Endothelial cell of umbilical vein (primary cell): ENCODE measurements at regions not wholly inside any gene's neighbourhood (a gene's known extent, or its start where the extent isn't known, plus 50 kb on each side); places are given as distances from the start of the nearest gene placed in this dataset.

Experiments used
- BruUV-seq: library from RNA; stranded (reverse); fragments of 400-500 nt; replicated peaks from 2 replicates; lab custom pipeline; 2021; lab: Mats Ljungman, UMichigan
- CTCF ChIA-PET: fragments of 300-600, 350-600 bp; sonication (Branson Sonifier 250); formaldehyde crosslinking; loops from one replicate; lab custom pipeline; 2021; ENCODE audit warnings: antibody characterized with exemption, inconsistent platforms; lab: Charles Lee
- POLR2A ChIA-PET: fragments of 300-600, 350-600 bp; sonication (Branson Sonifier 250); formaldehyde crosslinking; loops from one replicate; lab custom pipeline; 2021; ENCODE audit warnings: antibody characterized with exemption, inconsistent platforms; lab: Charles Lee
- DNase-seq: peaks from one replicate; pipeline ENCODE4 v3.0.0-alpha.2; 2011; ENCODE audit warnings: low read depth, low spot score
- FAIRE-seq: peaks from 2 replicates; lab custom pipeline; 2011; peaks lifted over from hg19 to GRCh38; lab: Jason Lieb, UNC
- H2AFZ ChIP-seq: 2 replicates; pipeline ENCODE4 v1.6.0; 2012; ENCODE audit warnings: low read depth, low read length, control low read depth, inconsistent platforms
- H3K27ac ChIP-seq: 2 replicates; pipeline ENCODE4 v1.5.1; 2011; ENCODE audit warnings: low read depth, mild to moderate bottlenecking, control low read depth, low read length, moderate library complexity; ENCODE audit not compliant: insufficient read depth
- H3K27me3 ChIP-seq, 2 experiments: 2 replicates each; pipeline versions ENCODE4 v1.6.0 to v1.6.1; 2011; ENCODE audit warnings: low read length in 2 of 2, mixed read lengths in 1 of 2; ENCODE audit not compliant: control insufficient read depth in 2 of 2, insufficient read depth in 2 of 2
- H3K36me3 ChIP-seq, 2 experiments: 2 replicates in 1 of 2; 3 replicates in 1 of 2; pipeline ENCODE4 v1.5.1; 2011; ENCODE audit warnings: low read length in 2 of 2, mild to moderate bottlenecking in 1 of 2, moderate library complexity in 1 of 2; ENCODE audit not compliant: control insufficient read depth in 2 of 2, insufficient read depth in 2 of 2; ENCODE audit errors: extremely low read depth in 1 of 2
- H3K4me1 ChIP-seq: 3 replicates; pipeline ENCODE4 v1.5.1; 2011; ENCODE audit warnings: mild to moderate bottlenecking, low read length; ENCODE audit not compliant: control insufficient read depth, insufficient read depth; ENCODE audit errors: extremely low read depth
- H3K4me2 ChIP-seq: 2 replicates; pipeline ENCODE4 v1.6.1; 2011; ENCODE audit warnings: low read length, control low read depth, mixed read lengths; ENCODE audit not compliant: insufficient read depth
- H3K4me3 ChIP-seq, 3 experiments: fragments of 200-600 bp in 1 of 3; sonication (generic), shearing (Covaris generic) in 1 of 3; replicated peaks in 1 of 3; 2 replicates each; pipeline ENCODE4 v1.5.1; 2011 to 2016; ENCODE audit warnings: control low read depth in 3 of 3, low read length in 3 of 3, mild to moderate bottlenecking in 2 of 3, inconsistent platforms in 1 of 3, low read depth in 1 of 3, moderate library complexity in 1 of 3; ENCODE audit not compliant: insufficient read depth in 1 of 3
- H3K79me2 ChIP-seq: 2 replicates; pipeline ENCODE4 v1.6.0; 2012; ENCODE audit warnings: low read length, inconsistent platforms; ENCODE audit not compliant: control insufficient read depth, insufficient read depth
- H3K9ac ChIP-seq: replicated peaks from 2 replicates; pipeline ENCODE3; 2011; ENCODE audit warnings: low read length, control low read depth; ENCODE audit not compliant: insufficient read depth; ENCODE audit errors: extremely low read depth
- H3K9me1 ChIP-seq: replicated peaks from 3 replicates; pipeline ENCODE4 v1.6.0; 2011; ENCODE audit warnings: mild to moderate bottlenecking, low read length; ENCODE audit not compliant: control insufficient read depth, insufficient read depth; ENCODE audit errors: extremely low read depth
- H3K9me3 ChIP-seq: replicated peaks from 2 replicates; pipeline ENCODE4 v1.5.1; 2012; ENCODE audit warnings: low read length, inconsistent platforms; ENCODE audit not compliant: control insufficient read depth, insufficient read depth
- H4K20me1 ChIP-seq: replicated peaks from 2 replicates; pipeline ENCODE3; 2011; ENCODE audit warnings: mild to moderate bottlenecking, low read length; ENCODE audit not compliant: control insufficient read depth, insufficient read depth; ENCODE audit errors: extremely low read depth
- EZH2 ChIP-seq: IDR thresholded peaks from 2 replicates; pipeline ENCODE4 v1.6.1; 2012; ENCODE audit warnings: borderline replicate concordance, low read depth, mild to moderate bottlenecking, moderate library complexity, low read length, inconsistent platforms; ENCODE audit not compliant: severe bottlenecking
- FOS ChIP-seq: IDR thresholded peaks from 2 replicates; pipeline ENCODE4 v1.6.1; 2011; ENCODE audit warnings: mild to moderate bottlenecking, low read length, moderate library complexity, borderline replicate concordance; ENCODE audit not compliant: insufficient read depth
- GATA2 ChIP-seq: IDR thresholded peaks from 2 replicates; pipeline ENCODE4 v1.7.0; 2011; ENCODE audit warnings: low read depth, mild to moderate bottlenecking, moderate library complexity, mixed read lengths, low read length; ENCODE audit not compliant: insufficient read length, insufficient read depth
- JUN ChIP-seq: IDR thresholded peaks from 2 replicates; pipeline ENCODE4 v1.6.1; 2011; ENCODE audit warnings: borderline replicate concordance, low read depth; ENCODE audit not compliant: insufficient read length, insufficient read depth
- MAX ChIP-seq: IDR thresholded peaks from 2 replicates; pipeline ENCODE4 v1.6.1; 2011; ENCODE audit not compliant: insufficient read depth, insufficient read length
- MYC ChIP-seq: IDR thresholded peaks from one replicate; pipeline ENCODE4 v1.6.1; 2011; ENCODE audit warnings: mild to moderate bottlenecking, low read depth, low read length
- POLR2A ChIP-seq: IDR thresholded peaks from 2 replicates; pipeline ENCODE4 v1.6.1; 2012; ENCODE audit warnings: low read depth, mild to moderate bottlenecking, control low read depth, low read length
- POLR2AphosphoS5 ChIP-seq: IDR thresholded peaks from 2 replicates; pipeline ENCODE4 v1.6.1; 2012; ENCODE audit warnings: low read depth, mild to moderate bottlenecking, control low read depth, low read length, moderate library complexity; ENCODE audit not compliant: insufficient read depth
- dilution Hi-C: fragments of 300-500 bp; cut with MboI; formaldehyde crosslinking; loops from one replicate; pipeline ENCODE4 v1.15.0; 2019; ENCODE audit warnings: low sequenced_read_pairs; ENCODE audit not compliant: extremely low pct_ligation_motif_present
- intact Hi-C: fragments of 100-400 bp; cut with micrococcal nuclease; formaldehyde crosslinking; loops from one replicate; pipeline ENCODE4 v1.10.0; 2022
- TF ChIP-seq, protein P1 (sequence below), 2 donors: IDR thresholded peaks; 1 replicate in 1 of 2; 2 replicates in 1 of 2; pipeline ENCODE4 v1.5.1; 2011; ENCODE audit warnings: low read length in 2 of 2, mild to moderate bottlenecking in 2 of 2, moderate library complexity in 2 of 2, control low read depth in 1 of 2, inconsistent platforms in 1 of 2, low read depth in 1 of 2; ENCODE audit not compliant: insufficient read depth in 1 of 2; ENCODE audit errors: extremely low read depth in 1 of 2

DNA sequence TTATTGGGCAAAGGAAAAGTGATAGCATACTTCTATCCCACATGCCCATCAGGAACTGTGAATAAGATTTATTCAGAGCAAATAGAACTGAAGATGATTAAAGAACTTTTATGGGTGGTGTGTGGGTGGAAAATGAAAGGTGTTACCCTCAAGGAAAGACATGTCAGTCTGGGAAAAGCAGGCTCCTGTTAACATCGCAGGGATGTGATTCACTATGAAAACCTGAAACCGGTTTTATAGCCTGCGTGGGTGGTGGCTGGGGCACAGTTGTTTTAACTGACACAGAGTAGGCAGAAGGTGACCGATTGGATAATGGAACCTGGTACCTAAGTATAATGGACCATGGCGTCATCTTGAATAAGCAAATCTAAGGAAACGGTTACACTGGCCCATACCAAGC lies 61.3 kb upstream of the CASK start:
- ChIA-PET POLR2A (no interaction called here), CTCF (no interaction called here)
- Histone ChIP-seq H4K20me1 (no peaks in the 10 kb centered on the region), H3K9me3 (no peaks in the 10 kb centered on the region), H3K27me3 (no peaks in the 10 kb centered on the region), H3K4me3 (no peak overlapping the region), H2AFZ (no peak overlapping the region), H3K79me2 (no peaks in the 10 kb centered on the region), H3K9ac (no peak overlapping the region), H3K36me3 (no peaks in the 10 kb centered on the region), H3K4me2 (no peak overlapping the region), H3K9me1 (no peaks in the 10 kb centered on the region), H3K27ac (no peak overlapping the region), H3K4me1 (no peaks in the 10 kb centered on the region)
- DNase-seq: no peak
- no TSS peak for BruUV-seq
- TF ChIP-seq POLR2A (no peak), JUN (no peak), EZH2 (no peak), MYC (no peak), MAX (no peak), POLR2AphosphoS5 (no peak), FOS (no peak), GATA2 (no peak)
- TF ChIP-seq, protein P1, sequence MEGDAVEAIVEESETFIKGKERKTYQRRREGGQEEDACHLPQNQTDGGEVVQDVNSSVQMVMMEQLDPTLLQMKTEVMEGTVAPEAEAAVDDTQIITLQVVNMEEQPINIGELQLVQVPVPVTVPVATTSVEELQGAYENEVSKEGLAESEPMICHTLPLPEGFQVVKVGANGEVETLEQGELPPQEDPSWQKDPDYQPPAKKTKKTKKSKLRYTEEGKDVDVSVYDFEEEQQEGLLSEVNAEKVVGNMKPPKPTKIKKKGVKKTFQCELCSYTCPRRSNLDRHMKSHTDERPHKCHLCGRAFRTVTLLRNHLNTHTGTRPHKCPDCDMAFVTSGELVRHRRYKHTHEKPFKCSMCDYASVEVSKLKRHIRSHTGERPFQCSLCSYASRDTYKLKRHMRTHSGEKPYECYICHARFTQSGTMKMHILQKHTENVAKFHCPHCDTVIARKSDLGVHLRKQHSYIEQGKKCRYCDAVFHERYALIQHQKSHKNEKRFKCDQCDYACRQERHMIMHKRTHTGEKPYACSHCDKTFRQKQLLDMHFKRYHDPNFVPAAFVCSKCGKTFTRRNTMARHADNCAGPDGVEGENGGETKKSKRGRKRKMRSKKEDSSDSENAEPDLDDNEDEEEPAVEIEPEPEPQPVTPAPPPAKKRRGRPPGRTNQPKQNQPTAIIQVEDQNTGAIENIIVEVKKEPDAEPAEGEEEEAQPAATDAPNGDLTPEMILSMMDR (IDR thresholded peaks at IDR 0.05; ENCODE audit: extremely low read depth in 1 of 2, insufficient read depth in 1 of 2, low read depth in 1 of 2, low read length in 2 of 2): no peak
- FAIRE-seq: no peak
- dilution Hi-C loops: no loop called here
- intact Hi-C loops: no loop called here
